Liver (tissue), 7 donors: ENCODE measurements at regions not wholly inside any gene's neighbourhood (a gene's known extent, or its start where the extent isn't known, plus 50 kb on each side); places are given as distances from the start of the nearest gene placed in this dataset.

Experiments used
- DNase-seq: peaks from one replicate; pipeline ENCODE4 v3.0.0-alpha.2; 2017; ENCODE audit warnings: low spot score
- H3K27ac ChIP-seq, 2 donors: one replicate each; pipeline ENCODE4 v1.7.0; 2013; ENCODE audit warnings: inconsistent platforms in 2 of 2, low read length in 2 of 2, control low read depth in 1 of 2, low read depth in 1 of 2, mild to moderate bottlenecking in 1 of 2
- H3K27me3 ChIP-seq, 4 donors: one replicate each; pipeline versions ENCODE4 v1.6.1 to v1.7.0; 2013; ENCODE audit warnings: low read length in 3 of 4, inconsistent platforms in 1 of 4, mild to moderate bottlenecking in 1 of 4, moderate library complexity in 1 of 4; ENCODE audit not compliant: control insufficient read depth in 4 of 4, insufficient read depth in 4 of 4
- H3K36me3 ChIP-seq, 4 donors: one replicate each; pipeline versions ENCODE4 v1.6.1 to v1.7.0; 2013; ENCODE audit warnings: low read length in 3 of 4, mild to moderate bottlenecking in 3 of 4, low read depth in 1 of 4, moderate library complexity in 1 of 4; ENCODE audit not compliant: control insufficient read depth in 4 of 4, insufficient read depth in 3 of 4
- H3K4me1 ChIP-seq, 4 donors: one replicate each; pipeline versions ENCODE4 v1.6.1 to v1.7.0; 2013; ENCODE audit warnings: low read length in 3 of 4, mild to moderate bottlenecking in 3 of 4, moderate library complexity in 1 of 4; ENCODE audit not compliant: control insufficient read depth in 4 of 4, insufficient read depth in 4 of 4
- H3K4me3 ChIP-seq, 3 donors: one replicate each; pipeline versions ENCODE4 v1.6.1 to v1.7.0; 2013; ENCODE audit warnings: low read length in 3 of 3, control low read depth in 1 of 3, low read depth in 1 of 3, mild to moderate bottlenecking in 1 of 3
- H3K9ac ChIP-seq, 2 donors: one replicate each; pipeline ENCODE4 v1.7.0; 2013; ENCODE audit warnings: low read length in 2 of 2, mild to moderate bottlenecking in 2 of 2, moderate library complexity in 2 of 2, control low read depth in 1 of 2, low read depth in 1 of 2
- H3K9me3 ChIP-seq, 4 donors: one replicate each; pipeline versions ENCODE4 v1.6.1 to v1.7.0; 2013; ENCODE audit warnings: low read length in 3 of 4; ENCODE audit not compliant: control insufficient read depth in 4 of 4
- ATF3 ChIP-seq: IDR thresholded peaks from 2 replicates; pipeline ENCODE4 v1.6.1; 2016; ENCODE audit warnings: antibody characterized with exemption
- EGR1 ChIP-seq, 2 donors: IDR thresholded peaks; 2 replicates each; pipeline ENCODE4 v1.6.1; 2016 to 2018; ENCODE audit warnings: antibody characterized with exemption in 2 of 2, low read depth in 2 of 2
- FOXA1 ChIP-seq: IDR thresholded peaks from 2 replicates; pipeline ENCODE4 v1.6.1; 2016; ENCODE audit warnings: antibody characterized with exemption
- FOXA2 ChIP-seq: IDR thresholded peaks from 2 replicates; pipeline ENCODE4 v1.6.1; 2016; ENCODE audit warnings: antibody characterized with exemption
- GABPA ChIP-seq, 2 donors: IDR thresholded peaks in 1 of 2; conservative IDR thresholded peaks in 1 of 2; 2 replicates each; pipeline ENCODE4 v1.6.1; 2016; ENCODE audit warnings: antibody characterized with exemption in 2 of 2, mild to moderate bottlenecking in 1 of 2, moderate library complexity in 1 of 2
- HNF4A ChIP-seq, 2 donors: conservative IDR thresholded peaks; 2 replicates each; pipeline ENCODE4 v1.6.1; 2016; ENCODE audit warnings: antibody characterized with exemption in 2 of 2, mild to moderate bottlenecking in 2 of 2
- HNF4G ChIP-seq: IDR thresholded peaks from 2 replicates; pipeline ENCODE4 v1.6.1; 2016; ENCODE audit warnings: antibody characterized with exemption
- JUND ChIP-seq, 2 donors: IDR thresholded peaks; 2 replicates each; pipeline ENCODE4 v1.6.1; 2016; ENCODE audit warnings: antibody characterized with exemption in 2 of 2
- NR2F2 ChIP-seq: IDR thresholded peaks from 2 replicates; pipeline ENCODE4 v1.6.1; 2016; ENCODE audit warnings: antibody characterized with exemption
- RAD21 ChIP-seq, 2 donors: IDR thresholded peaks; 2 replicates each; pipeline ENCODE4 v1.6.1; 2016; ENCODE audit warnings: antibody characterized with exemption in 2 of 2, mild to moderate bottlenecking in 2 of 2
- REST ChIP-seq: IDR thresholded peaks from 2 replicates; pipeline ENCODE4 v1.6.1; 2016; ENCODE audit warnings: antibody characterized with exemption, mild to moderate bottlenecking
- RXRA ChIP-seq, 2 donors: IDR thresholded peaks; 2 replicates each; pipeline ENCODE4 v1.6.1; 2017 to 2018; ENCODE audit warnings: antibody characterized with exemption in 2 of 2, mild to moderate bottlenecking in 1 of 2
- SP1 ChIP-seq: IDR thresholded peaks from 2 replicates; pipeline ENCODE4 v1.6.1; 2018; ENCODE audit warnings: antibody characterized with exemption, mild to moderate bottlenecking
- TAF1 ChIP-seq: conservative IDR thresholded peaks from 2 replicates; pipeline ENCODE4 v1.6.1; 2016; ENCODE audit warnings: antibody characterized with exemption, mild to moderate bottlenecking
- YY1 ChIP-seq: IDR thresholded peaks from 2 replicates; pipeline ENCODE4 v1.6.1; 2016; ENCODE audit warnings: antibody characterized with exemption, mild to moderate bottlenecking
- WGBS: extraction: QIAGEN DNeasy Blood & Tissue Kit; methylation state at CpG from one replicate; pipeline ENCODE4 v1.1.7; 2013; 5-methylcytosine and 5-hydroxymethylcytosine counted together
- TF ChIP-seq, protein P1 (sequence below): IDR thresholded peaks from 2 replicates; pipeline ENCODE4 v1.6.1; 2016; ENCODE audit warnings: antibody characterized with exemption
- TF ChIP-seq, protein P2 (sequence below): IDR thresholded peaks from 2 replicates; pipeline ENCODE4 v1.6.1; 2016; ENCODE audit warnings: antibody characterized with exemption
- donor health status: healthy.
- donor health status: healthy.
- donor health status: healthy.
- donor health status: healthy.

DNA sequence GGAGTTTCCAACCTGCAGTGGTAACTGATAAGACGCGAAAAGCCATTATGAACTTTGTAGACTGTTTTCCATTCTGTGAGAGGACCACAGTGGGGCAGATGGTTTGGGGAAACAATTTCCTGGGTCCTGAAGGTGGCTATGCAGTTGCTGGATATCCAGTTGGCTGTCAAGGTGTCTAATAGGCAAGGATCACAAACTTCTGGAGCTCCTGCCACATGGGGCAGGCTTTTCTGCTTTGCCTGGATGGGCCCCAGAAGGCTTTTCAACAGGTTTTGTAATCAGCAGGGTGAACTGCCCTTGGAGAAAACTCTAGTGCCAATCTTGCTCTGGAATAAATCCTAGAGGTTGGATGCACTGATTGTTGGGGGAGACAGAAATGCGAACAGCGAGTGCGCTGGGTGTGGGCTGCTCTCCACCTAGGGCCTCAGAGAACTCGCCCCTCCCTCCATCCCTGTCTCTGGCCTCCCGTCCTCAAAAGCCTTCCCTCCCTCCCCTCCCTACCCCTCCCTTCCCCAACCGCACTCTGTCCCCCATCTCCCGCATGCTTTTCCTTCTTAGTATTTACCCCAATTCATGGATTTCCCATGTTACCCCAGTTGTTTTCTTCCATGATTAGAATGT lies 210.3 kb upstream of the USP24 start:
- no peak overlapping the region for H3K27ac ChIP-seq
- DNase-seq = no peak
- TF ChIP-seq SP1 = no peak
- TF ChIP-seq FOXA1 = no peak
- TF ChIP-seq TAF1 = no peak
- TF ChIP-seq GABPA (IDR thresholded peaks at IDR 0.05 in 1 of 2, conservative IDR thresholded peaks at IDR 0.05 in 1 of 2) = no peak
- no peak for TF ChIP-seq HNF4A (conservative IDR thresholded peaks at IDR 0.05)
- no peak for TF ChIP-seq ATF3
- no peak for TF ChIP-seq NR2F2
- TF ChIP-seq HNF4G = no peak
- no peak for TF ChIP-seq FOXA2
- TF ChIP-seq, protein P1, sequence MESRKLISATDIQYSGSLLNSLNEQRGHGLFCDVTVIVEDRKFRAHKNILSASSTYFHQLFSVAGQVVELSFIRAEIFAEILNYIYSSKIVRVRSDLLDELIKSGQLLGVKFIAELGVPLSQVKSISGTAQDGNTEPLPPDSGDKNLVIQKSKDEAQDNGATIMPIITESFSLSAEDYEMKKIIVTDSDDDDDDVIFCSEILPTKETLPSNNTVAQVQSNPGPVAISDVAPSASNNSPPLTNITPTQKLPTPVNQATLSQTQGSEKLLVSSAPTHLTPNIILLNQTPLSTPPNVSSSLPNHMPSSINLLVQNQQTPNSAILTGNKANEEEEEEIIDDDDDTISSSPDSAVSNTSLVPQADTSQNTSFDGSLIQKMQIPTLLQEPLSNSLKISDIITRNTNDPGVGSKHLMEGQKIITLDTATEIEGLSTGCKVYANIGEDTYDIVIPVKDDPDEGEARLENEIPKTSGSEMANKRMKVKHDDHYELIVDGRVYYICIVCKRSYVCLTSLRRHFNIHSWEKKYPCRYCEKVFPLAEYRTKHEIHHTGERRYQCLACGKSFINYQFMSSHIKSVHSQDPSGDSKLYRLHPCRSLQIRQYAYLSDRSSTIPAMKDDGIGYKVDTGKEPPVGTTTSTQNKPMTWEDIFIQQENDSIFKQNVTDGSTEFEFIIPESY = no peak
- no peak for TF ChIP-seq YY1
- TF ChIP-seq, protein P2, sequence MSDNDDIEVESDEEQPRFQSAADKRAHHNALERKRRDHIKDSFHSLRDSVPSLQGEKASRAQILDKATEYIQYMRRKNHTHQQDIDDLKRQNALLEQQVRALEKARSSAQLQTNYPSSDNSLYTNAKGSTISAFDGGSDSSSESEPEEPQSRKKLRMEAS = no peak
- TF ChIP-seq JUND (IDR thresholded peaks at IDR 0.05) = no peak
- H3K9ac ChIP-seq = no peak overlapping the region
- H3K27me3 ChIP-seq = peaks cover 0 to 2% (median 0%) of the 10 kb centered on the region in 4 donors
- H3K4me1 ChIP-seq = no peaks in the 10 kb centered on the region
- WGBS = 89% methylated on average over 9 of the region's 9 CpGs
- H3K9me3 ChIP-seq = peaks cover 0 to 3% (median 1%) of the 10 kb centered on the region in 4 donors
- no peak overlapping the region for H3K4me3 ChIP-seq
- no peaks in the 10 kb centered on the region for H3K36me3 ChIP-seq

GRCh38 chr1:55423376-55423775 lies 208.2 kb upstream of the USP24 start:
- no peak overlapping the region for H3K4me3 ChIP-seq
- TF ChIP-seq RXRA (IDR thresholded peaks at IDR 0.05) (no peak), NR2F2 (peak; percentile 27)
- no peaks in the 10 kb centered on the region for H3K4me1 ChIP-seq
- H3K27me3 ChIP-seq = peaks cover 0 to 2% (median 0%) of the 10 kb centered on the region in 4 donors
- DNase-seq = no peak
- WGBS = 59% methylated on average over 1 of the region's 1 CpG
- no peak overlapping the region for H3K9ac ChIP-seq
- no peaks in the 10 kb centered on the region for H3K36me3 ChIP-seq
- H3K9me3 ChIP-seq = peaks cover 0 to 3% (median 1%) of the 10 kb centered on the region in 4 donors
- no peak overlapping the region for H3K27ac ChIP-seq

GRCh38 chr1:55420929-55421716 lies 206.0 kb upstream of the USP24 start:
- H3K27me3 ChIP-seq = peaks cover 0 to under 1% (median 0%) of the 10 kb centered on the region in 4 donors
- no peak for DNase-seq
- H3K9ac ChIP-seq = no peak overlapping the region
- H3K27ac ChIP-seq = no peak overlapping the region
- no peak overlapping the region for H3K4me3 ChIP-seq
- peaks cover 0 to 3% (median 1%) of the 10 kb centered on the region in 4 donors for H3K9me3 ChIP-seq
- no peaks in the 10 kb centered on the region for H3K4me1 ChIP-seq
- WGBS = 65% methylated on average over 3 of the region's 3 CpGs
- no peaks in the 10 kb centered on the region for H3K36me3 ChIP-seq
- TF ChIP-seq FOXA1 = no peak
- TF ChIP-seq, protein P2 = no peak
- no peak for TF ChIP-seq GABPA (IDR thresholded peaks at IDR 0.05 in 1 of 2, conservative IDR thresholded peaks at IDR 0.05 in 1 of 2)
- TF ChIP-seq, protein P1 = no peak
- no peak for TF ChIP-seq NR2F2
- TF ChIP-seq ATF3 = no peak
- TF ChIP-seq SP1 = no peak
- TF ChIP-seq YY1 = no peak
- TF ChIP-seq RXRA (IDR thresholded peaks at IDR 0.05) = no peak
- TF ChIP-seq REST = no peak
- no peak for TF ChIP-seq FOXA2
- TF ChIP-seq EGR1 (IDR thresholded peaks at IDR 0.05; ENCODE audit: low read depth in 2 of 2) = no peak
- TF ChIP-seq RAD21 (IDR thresholded peaks at IDR 0.05) = no peak
- TF ChIP-seq JUND (IDR thresholded peaks at IDR 0.05) = no peak
